CD4-positive, alpha-beta T cell treated with Interleukin-6 for 4 hours (primary cell): ENCODE measurements at regions not wholly inside any gene's neighbourhood (a gene's known extent, or its start where the extent isn't known, plus 50 kb on each side); places are given as distances from the start of the nearest gene placed in this dataset.

Source experiments
- DNase-seq: peaks from one replicate; pipeline ENCODE4 v3.0.0-alpha.2; 2020; ENCODE audit warnings: mixed read lengths

DNA sequence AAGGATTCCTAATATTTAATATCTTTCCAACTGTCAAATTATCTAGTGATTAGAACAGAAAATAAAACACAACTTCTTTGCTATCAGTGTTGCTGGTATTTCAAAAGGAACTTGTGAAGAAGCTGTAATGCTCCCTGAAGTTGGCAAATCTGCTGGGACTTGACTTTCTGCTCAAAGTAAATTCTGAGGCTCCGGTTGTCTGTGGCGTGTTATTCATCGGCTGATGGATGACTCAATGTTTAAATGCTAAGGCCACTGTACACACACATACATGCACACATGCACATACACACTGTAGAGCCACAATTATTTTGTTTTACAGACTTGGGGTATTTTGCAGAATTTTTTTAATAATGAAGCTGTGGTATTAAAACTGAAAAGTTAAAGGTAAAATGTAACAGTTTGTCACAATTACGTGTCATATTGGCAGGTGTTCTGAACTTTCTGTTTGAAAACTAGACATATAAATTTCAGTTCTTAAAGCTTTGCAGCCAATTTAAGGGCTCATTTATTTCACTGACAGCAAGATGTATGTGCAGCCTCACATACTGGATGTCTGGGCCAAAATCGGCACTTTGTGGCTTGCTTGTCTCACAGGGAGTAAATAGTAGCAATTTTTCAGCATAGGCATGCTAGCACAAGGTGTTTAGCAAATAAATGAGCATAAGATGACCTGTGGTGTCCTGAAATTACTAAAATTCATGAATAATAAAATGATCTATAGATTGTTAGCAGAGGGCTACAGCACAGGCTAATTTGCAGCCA is 1691.7 kb upstream of the PCDH20 start:
- DNase-seq = no peak

DNA sequence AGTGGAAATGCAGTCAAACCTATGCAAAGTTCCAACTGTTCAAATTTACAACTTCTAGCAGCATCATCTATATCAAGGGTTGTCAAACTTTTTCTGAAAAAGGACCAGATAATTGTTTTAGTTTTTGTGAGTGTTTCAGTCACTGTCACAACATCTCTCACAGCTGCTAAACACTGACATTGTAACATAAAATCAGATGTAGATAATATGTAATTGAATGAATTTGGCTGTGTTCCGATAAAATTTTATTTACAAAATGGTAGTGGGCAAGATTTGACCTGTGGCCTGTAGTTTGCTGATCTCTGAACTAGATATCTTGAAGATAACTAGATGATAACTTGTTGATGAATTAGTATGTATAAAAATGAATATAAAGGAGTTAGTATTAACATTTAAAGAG is 1679.1 kb upstream of the PCDH20 start:
- no peak for DNase-seq

GRCh38 chr13:63093907-63094469 is 1678.3 kb upstream of the PCDH20 start:
- no peak for DNase-seq

GRCh38 chr13:63092456-63092855 is 1676.8 kb upstream of the PCDH20 start:
- no peak for DNase-seq

- no peak for DNase-seq
Measured at GRCh38 chr13:63090524-63090923, 1674.9 kb upstream of the PCDH20 start.

DNA sequence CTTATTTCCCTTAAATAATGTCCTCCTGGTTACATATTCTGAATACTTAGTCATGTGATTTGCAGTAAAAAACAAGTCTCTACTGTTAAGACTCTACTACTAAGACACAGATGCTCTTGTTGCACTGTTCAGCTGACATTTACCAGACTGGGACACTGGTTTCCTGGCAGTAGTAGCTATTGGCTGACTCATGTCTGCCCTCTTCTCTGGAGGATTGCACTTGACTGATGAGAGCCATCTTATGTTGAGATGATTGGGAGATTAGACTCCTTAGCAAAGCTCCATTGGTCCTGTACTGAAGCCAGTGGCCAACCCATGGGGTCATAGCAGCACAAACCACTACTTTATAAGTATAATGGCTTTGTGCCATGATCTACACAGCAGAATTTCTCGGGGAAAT is 1672.6 kb upstream of the PCDH20 start:
- DNase-seq = no peak

DNA sequence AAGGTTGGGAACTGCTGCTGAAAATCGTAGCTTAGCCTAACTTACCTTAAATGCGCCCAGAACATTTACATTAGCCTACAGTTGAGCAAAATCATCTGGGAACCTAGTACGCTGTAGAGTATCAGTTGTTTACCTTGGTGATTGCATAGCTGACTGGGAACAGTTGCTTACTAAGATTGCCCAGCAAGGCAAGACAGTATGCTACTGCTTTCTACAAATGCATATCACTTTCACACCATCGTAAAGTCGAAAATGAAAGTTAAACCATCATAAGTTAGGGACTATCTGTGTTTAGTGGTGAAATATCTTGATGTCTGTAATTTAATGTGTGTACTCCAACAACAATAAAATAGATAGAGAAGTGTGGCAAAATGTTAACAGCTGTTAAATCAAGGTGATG is 1670.6 kb upstream of the PCDH20 start:
- no peak for DNase-seq

DNA sequence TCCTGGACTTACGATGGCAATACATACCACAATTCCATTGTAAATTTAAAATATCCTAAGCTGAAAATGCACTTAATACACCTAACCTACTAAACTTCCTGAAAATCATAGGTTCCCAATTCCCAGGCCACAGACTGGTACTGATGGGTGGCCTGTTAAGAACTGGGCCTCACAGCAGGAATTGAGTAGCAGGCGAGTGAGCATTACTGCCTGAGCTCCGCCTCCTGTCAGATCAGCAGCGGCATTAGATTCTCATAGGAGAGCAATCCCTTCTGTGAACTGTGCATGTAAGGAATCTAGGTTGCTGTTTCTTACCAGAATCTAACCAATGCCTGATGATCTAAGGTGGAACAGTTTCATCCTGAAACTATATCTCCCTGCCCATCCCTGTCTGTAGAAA is 1670.2 kb upstream of the PCDH20 start:
- DNase-seq = no peak

DNA sequence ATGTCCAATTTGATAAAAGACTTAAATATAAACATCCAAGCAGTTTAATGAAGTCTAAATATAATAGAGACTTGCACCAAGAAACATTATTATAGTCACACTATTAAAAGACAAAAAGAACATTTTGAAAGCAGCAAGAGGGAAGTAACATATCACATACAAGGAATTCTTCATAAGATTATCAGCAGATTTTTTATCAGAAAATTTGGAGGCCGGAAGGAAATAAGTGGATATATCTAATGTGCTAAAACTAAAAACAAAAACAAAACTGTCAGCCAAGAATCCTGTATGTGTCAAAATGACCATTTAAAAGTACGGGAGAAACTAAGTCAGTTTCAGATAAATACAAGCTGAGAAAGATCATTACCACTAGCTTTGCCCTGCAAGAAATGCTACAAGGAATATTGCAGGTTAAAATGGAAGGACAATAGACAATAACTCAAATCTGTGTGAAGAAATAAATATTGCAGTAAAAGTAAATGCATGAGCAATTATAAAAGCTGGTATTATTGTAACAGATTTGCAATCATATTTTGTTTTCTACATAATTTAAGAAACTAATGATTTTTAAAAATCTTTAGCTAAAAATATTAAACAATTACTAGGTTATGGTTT is 1665.9 kb upstream of the PCDH20 start:
- no peak for DNase-seq

DNA sequence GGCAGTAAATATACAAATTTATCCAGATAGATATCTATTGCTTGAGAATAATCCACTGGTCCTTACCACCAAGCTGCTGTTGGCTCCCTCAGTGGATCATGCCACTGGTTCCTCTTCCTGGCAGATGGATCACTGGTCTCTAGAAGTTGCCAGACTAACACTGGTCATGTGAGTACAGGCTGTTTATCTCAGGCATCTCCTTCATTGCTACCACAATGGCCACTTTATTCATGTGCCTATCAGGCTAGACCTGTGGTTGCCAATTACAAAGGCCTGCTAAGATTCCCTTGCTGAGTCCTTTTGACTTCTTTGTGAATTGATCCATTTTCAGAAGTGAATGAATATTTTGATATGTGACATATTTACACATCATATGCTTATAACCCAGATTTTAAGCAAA is 1659.5 kb upstream of the PCDH20 start:
- DNase-seq = no peak

DNA sequence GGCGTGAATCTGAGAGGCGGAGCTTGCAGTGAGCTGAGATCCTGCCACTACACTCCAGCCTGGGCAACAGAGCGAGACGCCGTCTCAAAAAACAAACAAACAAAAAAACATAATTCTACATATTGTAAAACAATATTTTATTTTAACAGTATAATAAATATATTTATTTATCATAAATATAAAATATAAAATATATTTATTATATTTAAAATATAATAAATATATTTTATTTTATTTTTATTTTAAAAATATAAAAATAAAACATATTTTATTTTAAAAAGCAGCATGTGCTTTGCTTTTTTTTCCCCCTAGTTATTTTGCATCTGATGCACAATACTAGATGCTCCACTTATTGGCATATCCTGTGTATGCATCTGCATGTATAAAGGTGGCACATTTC is 1634.6 kb upstream of the PCDH20 start:
- no peak for DNase-seq

DNA sequence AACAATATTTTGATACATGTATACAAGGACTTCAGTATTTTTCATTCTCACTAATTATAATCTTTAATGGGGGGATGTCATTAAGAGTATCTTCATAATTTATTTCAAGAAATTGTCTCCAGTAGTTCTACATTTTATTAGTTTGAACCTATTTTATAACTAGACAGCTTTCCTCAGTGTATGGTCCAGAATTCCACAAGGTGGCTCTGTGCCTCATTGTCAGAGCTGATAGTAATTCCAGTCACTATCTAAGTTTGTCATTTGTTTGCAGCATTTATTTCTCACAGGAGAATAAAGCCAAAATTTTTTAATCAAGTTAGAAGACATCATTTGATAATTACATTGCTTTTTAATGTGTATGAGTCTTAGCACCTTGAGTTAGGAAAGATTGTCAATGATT is 1633.0 kb upstream of the PCDH20 start:
- DNase-seq = no peak

DNA sequence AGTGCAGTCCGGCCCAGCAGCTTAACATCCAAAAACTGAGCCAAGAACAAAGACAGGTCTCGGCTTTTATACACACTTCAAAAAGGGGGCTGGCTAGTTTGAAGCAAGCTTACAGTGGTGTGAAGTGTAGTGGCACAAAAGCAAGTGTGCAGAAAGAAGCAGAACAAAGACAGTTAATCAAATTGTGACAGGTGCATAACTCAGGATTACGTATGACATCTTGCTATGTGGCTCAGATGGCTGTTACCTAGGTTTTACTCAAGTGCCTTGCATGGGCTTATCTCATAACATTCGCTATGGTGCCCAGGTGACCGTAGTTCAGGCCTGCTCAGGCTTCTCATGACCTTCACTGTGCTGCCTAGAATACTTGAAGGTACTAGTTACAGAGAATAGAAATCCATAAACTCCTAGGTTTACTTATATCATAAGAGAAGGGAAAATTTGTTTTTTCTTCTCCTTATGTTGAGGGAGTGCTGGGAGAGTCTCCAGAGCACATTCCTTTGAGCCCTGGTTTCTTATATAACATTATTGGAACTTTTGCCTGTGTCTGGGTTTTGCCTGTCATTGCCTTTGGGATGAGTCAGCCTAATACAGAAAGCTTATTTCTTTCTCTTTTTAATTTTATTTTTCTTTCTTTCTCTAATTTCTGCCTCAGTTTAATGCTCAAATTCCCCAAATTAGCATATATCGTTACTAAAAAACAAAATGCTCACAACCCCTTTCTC is 1629.1 kb upstream of the PCDH20 start:
- DNase-seq = no peak

DNA sequence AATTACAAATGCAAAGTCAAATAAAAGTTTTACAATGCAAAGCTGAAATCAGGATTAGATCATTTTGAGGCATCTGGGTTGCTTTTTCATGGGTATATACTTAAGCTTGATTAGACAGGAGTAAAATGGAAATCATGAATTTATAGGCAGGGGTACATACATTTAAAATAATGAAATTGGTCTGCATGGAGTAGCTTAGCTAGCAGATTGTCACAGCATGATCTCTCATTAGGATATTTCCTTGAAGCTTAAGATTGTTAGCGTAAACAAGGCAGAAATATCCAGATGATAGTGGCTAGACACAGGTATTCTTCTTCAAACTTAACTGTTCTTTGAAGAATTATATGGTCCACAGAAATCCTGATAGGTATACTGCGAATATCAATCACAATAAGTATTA is 1627.0 kb upstream of the PCDH20 start:
- DNase-seq = no peak

GRCh38 chr13:63041640-63042414 is 1626.2 kb upstream of the PCDH20 start:
- DNase-seq = no peak

GRCh38 chr13:63026285-63026797 is 1610.7 kb upstream of the PCDH20 start:
- no peak for DNase-seq

DNA sequence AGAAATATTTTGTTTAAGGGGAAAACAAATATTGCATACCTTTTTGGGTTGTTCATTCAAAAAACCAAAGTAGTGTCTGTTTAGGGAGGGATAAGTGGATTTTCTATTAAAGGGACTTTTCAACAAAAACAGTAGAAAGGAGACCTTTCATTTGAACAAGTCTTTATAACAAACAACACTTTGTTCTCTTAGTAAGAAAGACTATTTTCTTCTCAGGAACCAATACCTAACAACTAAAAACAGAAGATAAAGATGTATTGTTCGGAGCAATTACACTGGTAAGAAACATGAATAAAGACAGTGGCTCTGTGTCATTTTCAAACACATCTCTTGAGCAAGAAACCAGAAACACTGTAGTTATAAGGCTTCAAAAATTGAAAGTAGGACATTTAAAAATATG is 1610.1 kb upstream of the PCDH20 start:
- no peak for DNase-seq

GRCh38 chr13:63024458-63024857 is 1608.8 kb upstream of the PCDH20 start:
- DNase-seq = no peak

DNA sequence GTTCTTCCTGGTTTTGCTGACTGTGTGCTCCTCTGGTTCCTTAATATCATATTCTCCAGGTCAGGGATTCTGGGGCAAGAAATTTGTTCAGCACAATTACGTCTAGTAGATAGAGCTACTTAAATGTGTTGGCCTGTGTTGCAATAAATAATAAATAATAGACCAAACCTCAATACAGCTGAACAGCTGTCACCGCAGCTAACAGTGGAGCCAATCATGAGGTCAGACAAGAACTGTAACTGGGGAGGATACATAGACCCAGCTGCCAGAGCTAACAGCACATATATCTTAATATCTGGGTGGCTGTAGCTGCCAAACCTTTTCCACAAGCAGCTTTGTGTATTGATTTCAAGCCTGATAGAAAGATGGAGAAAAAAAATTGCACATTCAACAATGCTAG is 1596.3 kb upstream of the PCDH20 start:
- DNase-seq = no peak

DNA sequence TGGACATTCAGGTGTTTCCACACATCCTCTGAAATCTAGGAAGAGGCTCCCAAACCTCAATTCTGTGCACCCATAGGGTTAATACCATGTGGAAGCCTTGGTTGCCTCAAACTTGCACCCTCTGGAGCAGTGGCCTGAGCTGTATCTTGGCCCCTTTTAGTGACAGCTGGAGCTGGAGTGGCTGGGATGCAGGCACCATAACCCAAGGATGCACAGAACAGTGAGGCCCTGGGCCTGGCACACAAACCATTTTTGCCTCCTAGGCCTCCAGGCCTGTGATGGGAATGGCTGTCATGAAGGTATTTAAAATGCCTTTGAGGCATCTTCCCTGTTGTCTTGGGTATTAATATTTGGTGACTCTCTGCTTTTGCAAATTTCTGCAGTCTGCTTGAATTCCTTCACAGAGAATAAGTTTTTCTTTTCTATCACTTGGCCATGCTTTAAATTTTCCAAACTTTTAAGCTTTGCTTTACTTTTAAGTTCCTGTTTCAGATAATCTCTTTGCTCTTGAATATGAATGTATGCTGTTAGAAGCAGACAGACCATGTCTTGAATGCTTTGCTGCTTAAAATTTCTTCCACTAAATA is 1594.5 kb upstream of the PCDH20 start:
- no peak for DNase-seq

DNA sequence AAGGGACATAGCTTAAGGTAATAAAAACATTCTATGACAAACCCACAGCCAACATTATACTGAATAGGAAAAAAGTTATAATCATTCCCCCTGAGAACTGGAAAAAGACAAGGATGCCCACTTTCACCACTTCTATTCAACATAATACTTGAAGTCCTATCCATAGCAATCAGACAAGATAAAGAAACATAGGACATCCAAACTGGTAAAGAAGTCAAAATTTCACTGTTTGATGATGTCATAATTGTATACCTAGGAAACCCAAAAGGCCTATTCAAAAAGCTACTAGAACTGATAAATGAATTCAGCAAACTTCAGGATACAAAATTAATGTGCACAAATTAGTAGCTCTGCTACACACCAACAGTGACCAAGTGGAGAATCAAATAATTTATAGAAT is 1590.0 kb upstream of the PCDH20 start:
- DNase-seq = no peak

DNA sequence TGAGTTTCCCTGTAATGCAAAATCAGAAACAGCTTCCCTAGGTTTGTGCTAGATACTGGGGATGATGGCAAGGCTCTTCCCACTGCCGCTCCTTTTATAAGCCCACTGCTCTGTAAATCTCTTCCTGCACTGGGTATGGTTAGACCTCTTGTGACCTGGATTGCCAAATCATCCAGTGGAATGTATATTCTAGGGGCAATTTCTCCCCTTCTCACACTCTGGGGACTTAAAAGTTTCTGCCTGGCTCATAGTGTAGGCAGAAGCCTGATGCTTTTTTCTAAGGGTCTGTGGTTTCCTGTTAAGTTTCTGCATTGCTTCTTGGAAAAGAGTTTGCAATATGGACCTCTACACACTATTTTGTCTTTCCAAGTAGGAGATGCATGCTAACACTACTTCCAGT is 1582.0 kb upstream of the PCDH20 start:
- no peak for DNase-seq
